GM18502 (cell line): ENCODE measurements at regions not wholly inside any gene's neighbourhood (a gene's known extent, or its start where the extent isn't known, plus 50 kb on each side); places are given as distances from the start of the nearest gene placed in this dataset.
"Not testable (repeated sequence)": the region's sequence is repeated elsewhere in the genome, so short reads cannot be mapped to it uniquely, and the experiment has no call there.

Source experiments
- ATAC-seq: cut with Tn5 transposase; IDR thresholded peaks from one replicate; pipeline ENCODE4 v1.9.1; 2021; ENCODE audit warnings: mild to moderate bottlenecking; ENCODE audit not compliant: unreplicated experiment, poor library complexity

GRCh38 chr2:142418699-142419098 is 287.9 kb upstream of the LRP1B start:
- ATAC-seq: not testable (repeated sequence)

- ATAC-seq: no peak
These were observed 286.2 kb upstream of the LRP1B start for GRCh38 chr2:142416996-142417395.

GRCh38 chr2:142415461-142415860 is 284.6 kb upstream of the LRP1B start:
- ATAC-seq: no peak

- no peak for ATAC-seq
These were observed 267.4 kb upstream of the LRP1B start for GRCh38 chr2:142398212-142398611.

- no peak for ATAC-seq
These were observed 264.5 kb upstream of the LRP1B start for GRCh38 chr2:142395291-142395690.

GRCh38 chr2:142380372-142380771 is 249.6 kb upstream of the LRP1B start:
- ATAC-seq: no peak

GRCh38 chr2:142362069-142362468 is 231.3 kb upstream of the LRP1B start:
- not testable (repeated sequence) for ATAC-seq

- ATAC-seq: no peak
These were observed 216.9 kb upstream of the LRP1B start for GRCh38 chr2:142347751-142348150.

- no peak for ATAC-seq
These were observed 208.4 kb upstream of the LRP1B start for GRCh38 chr2:142339261-142339660.

- ATAC-seq: no peak
These were observed 201.4 kb upstream of the LRP1B start for GRCh38 chr2:142332196-142332595.

GRCh38 chr2:142330458-142330857 is 199.6 kb upstream of the LRP1B start:
- no peak for ATAC-seq

- ATAC-seq: no peak
These were observed 195.1 kb upstream of the LRP1B start for GRCh38 chr2:142325870-142326269.

GRCh38 chr2:142323206-142323605 is 192.4 kb upstream of the LRP1B start:
- ATAC-seq: no peak

- no peak for ATAC-seq
These were observed 191.0 kb upstream of the LRP1B start for GRCh38 chr2:142321706-142322280.

- ATAC-seq: no peak
These were observed 189.3 kb upstream of the LRP1B start for GRCh38 chr2:142320067-142320466.

- no peak for ATAC-seq
These were observed 185.2 kb upstream of the LRP1B start for GRCh38 chr2:142316049-142316448.

- no peak for ATAC-seq
These were observed 184.5 kb upstream of the LRP1B start for GRCh38 chr2:142315346-142315745.

GRCh38 chr2:142314164-142314563 is 183.3 kb upstream of the LRP1B start:
- ATAC-seq: no peak

GRCh38 chr2:142310530-142310929 is 179.7 kb upstream of the LRP1B start:
- no peak for ATAC-seq

GRCh38 chr2:142308744-142309143 is 177.9 kb upstream of the LRP1B start:
- ATAC-seq: no peak

GRCh38 chr2:142307616-142308115 is 176.8 kb upstream of the LRP1B start:
- ATAC-seq: no peak

- ATAC-seq: no peak
These were observed 176.3 kb upstream of the LRP1B start for GRCh38 chr2:142307086-142307485.

GRCh38 chr2:142306131-142306530 is 175.3 kb upstream of the LRP1B start:
- no peak for ATAC-seq
